ENCODE measurements at regions not wholly inside any gene's neighbourhood (a gene's known extent, or its start where the extent isn't known, plus 50 kb on each side); places are given as distances from the start of the nearest gene placed in this dataset.

DNA sequence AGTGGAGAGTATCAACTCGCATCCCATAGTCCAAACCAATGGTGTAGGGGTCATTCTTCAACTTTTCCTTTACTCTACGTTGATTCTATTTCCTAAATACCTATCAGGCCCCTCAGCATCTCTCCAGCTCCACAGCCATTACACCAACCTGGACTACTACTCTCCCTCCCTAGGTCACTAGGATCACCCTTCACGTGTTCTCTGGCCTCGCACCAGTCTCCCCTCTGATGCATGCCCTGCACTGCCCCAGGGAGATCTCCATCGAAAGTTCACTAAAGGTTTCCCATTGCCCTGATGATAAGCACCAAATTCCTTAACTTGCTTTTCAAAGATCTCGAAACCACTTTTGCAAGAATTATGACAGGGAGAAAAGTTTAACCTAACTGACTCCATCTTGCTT lies 421.5 kb downstream of the TSHZ3 start:
- Histone ChIP-seq H3K9me3 (ENCODE audit: insufficient read depth in 2 of 2, low read depth in 1 of 2, low read length in 1 of 2) (peaks cover 9 to 21% of the 10 kb centered on the region in 2 experiments; a peak in 3 of 4 replicates), H4K91ac (replicated peaks; ENCODE audit: insufficient read length, low read length) (no peak overlapping the region), H2AK5ac (ENCODE audit: low read depth, low read length) (no peak overlapping the region), H2BK15ac (ENCODE audit: low read length) (no peak overlapping the region), H2BK5ac (ENCODE audit: low read depth, low read length) (no peak overlapping the region), H3K18ac (ENCODE audit: extremely low read depth, low read length) (no peak overlapping the region), H3K4me1 (replicated peaks in 1 of 4; ENCODE audit: control insufficient read depth in 3 of 4, insufficient read depth in 4 of 4, low read length in 3 of 4) (no peaks in the 10 kb centered on the region), H2BK20ac (ENCODE audit: low read length) (no peak overlapping the region), H3K36me3 (ENCODE audit: control insufficient read depth in 2 of 4, insufficient read depth in 4 of 4, low read length in 3 of 4) (no peaks in the 10 kb centered on the region), H3K4me3 (ENCODE audit: extremely low read depth in 1 of 4, insufficient read depth in 2 of 4, low read depth in 3 of 4, low read length in 4 of 4) (no peak overlapping the region), H3K23ac (ENCODE audit: insufficient read length) (no peak overlapping the region), H3K27ac (ENCODE audit: low read depth, low read length) (no peak overlapping the region), H3K27me3 (replicated peaks in 1 of 4; ENCODE audit: control insufficient read depth in 3 of 4, extremely low read depth in 1 of 4, insufficient read depth in 3 of 4, low read length in 3 of 4) (no peaks in the 10 kb centered on the region; a peak in 1 of 7 replicates), H4K8ac (ENCODE audit: extremely low read depth, insufficient read depth, low read length) (no peak overlapping the region), H3K4ac (replicated peaks; ENCODE audit: insufficient read length, low read depth, low read length) (no peak overlapping the region), H3K9ac (replicated peaks in 1 of 4; ENCODE audit: extremely low read depth in 1 of 4, low read depth in 3 of 4, low read length in 3 of 4) (no peak overlapping the region), H3K4me2 (ENCODE audit: insufficient read depth in 1 of 2, low read depth in 2 of 2, low read length in 2 of 2) (no peak overlapping the region), H2AFZ (ENCODE audit: low read length) (no peak overlapping the region), H4K5ac (ENCODE audit: insufficient read length, low read depth, low read length) (no peak overlapping the region), H3K56ac (replicated peaks; ENCODE audit: insufficient read length, low read depth, low read length) (no peak overlapping the region), H3K23me2 (ENCODE audit: low read depth, low read length) (no peaks in the 10 kb centered on the region), H2BK12ac (ENCODE audit: low read depth, low read length) (no peak overlapping the region), H4K20me1 (replicated peaks in 1 of 2; ENCODE audit: control insufficient read depth in 1 of 2, insufficient read depth in 2 of 2, low read length in 2 of 2) (no peaks in the 10 kb centered on the region), H3K79me2 (ENCODE audit: control insufficient read depth in 1 of 2, insufficient read depth in 2 of 2, low read length in 2 of 2) (no peaks in the 10 kb centered on the region), H3K14ac (ENCODE audit: insufficient read length) (no peak overlapping the region), H3K79me1 (ENCODE audit: low read depth, low read length) (no peaks in the 10 kb centered on the region), H2BK120ac (replicated peaks; ENCODE audit: low read depth, low read length) (no peak overlapping the region)
- FAIRE-seq (no peak), DNase-seq (ENCODE audit: low read depth in 1 of 2, low spot score in 2 of 2) (no peak)
- TF ChIP-seq CBX8 (IDR thresholded peaks at IDR 0.05; ENCODE audit: borderline replicate concordance, low read depth, low read length) (no peak), RNF2 (IDR thresholded peaks at IDR 0.05; ENCODE audit: borderline replicate concordance, low read depth, low read length, missing control alignments, poor library complexity, severe bottlenecking) (no peak), TBP (IDR thresholded peaks at IDR 0.05; ENCODE audit: low read depth, low read length) (no peak)
- TF ChIP-seq, protein P1, sequence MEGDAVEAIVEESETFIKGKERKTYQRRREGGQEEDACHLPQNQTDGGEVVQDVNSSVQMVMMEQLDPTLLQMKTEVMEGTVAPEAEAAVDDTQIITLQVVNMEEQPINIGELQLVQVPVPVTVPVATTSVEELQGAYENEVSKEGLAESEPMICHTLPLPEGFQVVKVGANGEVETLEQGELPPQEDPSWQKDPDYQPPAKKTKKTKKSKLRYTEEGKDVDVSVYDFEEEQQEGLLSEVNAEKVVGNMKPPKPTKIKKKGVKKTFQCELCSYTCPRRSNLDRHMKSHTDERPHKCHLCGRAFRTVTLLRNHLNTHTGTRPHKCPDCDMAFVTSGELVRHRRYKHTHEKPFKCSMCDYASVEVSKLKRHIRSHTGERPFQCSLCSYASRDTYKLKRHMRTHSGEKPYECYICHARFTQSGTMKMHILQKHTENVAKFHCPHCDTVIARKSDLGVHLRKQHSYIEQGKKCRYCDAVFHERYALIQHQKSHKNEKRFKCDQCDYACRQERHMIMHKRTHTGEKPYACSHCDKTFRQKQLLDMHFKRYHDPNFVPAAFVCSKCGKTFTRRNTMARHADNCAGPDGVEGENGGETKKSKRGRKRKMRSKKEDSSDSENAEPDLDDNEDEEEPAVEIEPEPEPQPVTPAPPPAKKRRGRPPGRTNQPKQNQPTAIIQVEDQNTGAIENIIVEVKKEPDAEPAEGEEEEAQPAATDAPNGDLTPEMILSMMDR (IDR thresholded peaks at IDR 0.05; ENCODE audit: control extremely low read depth in 1 of 3, insufficient read depth in 1 of 3, low read depth in 1 of 3, low read length in 3 of 3) = no peak
- POLR2A ChIA-PET (ENCODE audit: partially characterized antibody) = no interaction called here
- 97% methylated on average over 6 of the region's 6 CpGs; no CpG with 5 or more reads in 1 of the 2 experiments for WGBS, 2 experiments (ENCODE audit: extremely low coverage in 1 of 2, insufficient coverage in 1 of 2, insufficient read length in 1 of 2, insufficient replicate concordance in 2 of 2, low coverage in 1 of 2, low lambda C conversion rate in 2 of 2, missing lambda C conversion rate in 1 of 2)
- CTCF ChIA-PET (ENCODE audit: partially characterized antibody) = no interaction called here
